Adipocyte (in vitro differentiated cells): ENCODE measurements at regions not wholly inside any gene's neighbourhood (a gene's known extent, or its start where the extent isn't known, plus 50 kb on each side); places are given as distances from the start of the nearest gene placed in this dataset.

ENCODE experiments used
- DNase-seq: peaks from one replicate; pipeline ENCODE4 v3.0.0-alpha.2; 2015; ENCODE audit warnings: low read depth
- H3K27me3 ChIP-seq: replicated peaks from 2 replicates; pipeline ENCODE4 v1.7.0; 2013; ENCODE audit warnings: mild to moderate bottlenecking, low read length, moderate library complexity; ENCODE audit not compliant: control insufficient read depth, insufficient read depth
- H3K36me3 ChIP-seq: 2 replicates; pipeline ENCODE4 v1.7.0; 2013; ENCODE audit warnings: low read length, mild to moderate bottlenecking, moderate library complexity; ENCODE audit not compliant: control insufficient read depth, insufficient read depth, severe bottlenecking
- H3K4me1 ChIP-seq: 2 replicates; pipeline ENCODE4 v1.7.0; 2013; ENCODE audit warnings: mild to moderate bottlenecking, low read length, moderate library complexity; ENCODE audit not compliant: control insufficient read depth, insufficient read depth
- H3K4me3 ChIP-seq: 2 replicates; pipeline ENCODE4 v1.7.0; 2013; ENCODE audit warnings: mild to moderate bottlenecking, low read length, moderate library complexity
- H3K9ac ChIP-seq: 2 replicates; pipeline ENCODE4 v1.7.0; 2013; ENCODE audit warnings: mild to moderate bottlenecking, low read length, moderate library complexity
- H3K9me3 ChIP-seq: 2 replicates; pipeline ENCODE4 v1.7.0; 2013; ENCODE audit warnings: mild to moderate bottlenecking, low read length, moderate library complexity; ENCODE audit not compliant: control insufficient read depth

DNA sequence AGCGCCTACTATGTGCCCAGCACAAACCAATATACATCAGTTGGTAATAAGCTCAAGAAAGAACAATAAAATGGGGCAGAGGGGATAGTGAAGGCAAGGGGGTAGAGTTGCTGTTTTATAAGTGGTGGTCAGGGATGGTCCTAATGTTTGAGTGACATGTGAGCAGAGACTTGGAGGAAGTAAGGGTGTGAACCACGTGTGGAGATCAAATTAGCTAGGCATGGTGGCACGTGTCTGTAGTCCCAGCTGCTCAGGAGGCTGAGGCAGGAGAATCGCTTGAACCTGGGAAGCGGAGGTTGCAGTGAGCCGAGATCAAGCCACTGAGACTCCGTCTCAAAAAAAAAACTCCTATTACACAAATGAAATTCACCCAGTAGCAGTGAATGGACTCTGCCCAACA lies 56.5 kb downstream of the IRX6 start:
- no peak overlapping the region for H3K9ac ChIP-seq
- peaks cover 21% of the 10 kb centered on the region for H3K27me3 ChIP-seq
- no peak for DNase-seq

GRCh38 chr16:55384288-55385247 lies 60.6 kb downstream of the IRX6 start:
- no peaks in the 10 kb centered on the region for H3K36me3 ChIP-seq
- H3K4me3 ChIP-seq: no peak overlapping the region
- peaks cover under 1% of the 10 kb centered on the region for H3K4me1 ChIP-seq
- H3K9ac ChIP-seq: no peak overlapping the region
- peaks cover 18% of the 10 kb centered on the region for H3K27me3 ChIP-seq
- H3K9me3 ChIP-seq: no peaks in the 10 kb centered on the region
- DNase-seq: no peak

More for the DNA sequence above, 56.5 kb downstream of the IRX6 start:
- no peaks in the 10 kb centered on the region for H3K36me3 ChIP-seq
- no peaks in the 10 kb centered on the region for H3K9me3 ChIP-seq
- peaks cover 2% of the 10 kb centered on the region for H3K4me1 ChIP-seq
- no peak overlapping the region for H3K4me3 ChIP-seq

- Histone ChIP-seq H3K4me1 (peaks cover 5% of the 10 kb centered on the region), H3K9me3 (no peaks in the 10 kb centered on the region), H3K9ac (no peak overlapping the region), H3K27me3 (peaks cover 10% of the 10 kb centered on the region), H3K4me3 (no peak overlapping the region), H3K36me3 (no peaks in the 10 kb centered on the region)
- DNase-seq: no peak
These were observed 61.4 kb downstream of the IRX6 start for GRCh38 chr16:55385359-55385758.

DNA sequence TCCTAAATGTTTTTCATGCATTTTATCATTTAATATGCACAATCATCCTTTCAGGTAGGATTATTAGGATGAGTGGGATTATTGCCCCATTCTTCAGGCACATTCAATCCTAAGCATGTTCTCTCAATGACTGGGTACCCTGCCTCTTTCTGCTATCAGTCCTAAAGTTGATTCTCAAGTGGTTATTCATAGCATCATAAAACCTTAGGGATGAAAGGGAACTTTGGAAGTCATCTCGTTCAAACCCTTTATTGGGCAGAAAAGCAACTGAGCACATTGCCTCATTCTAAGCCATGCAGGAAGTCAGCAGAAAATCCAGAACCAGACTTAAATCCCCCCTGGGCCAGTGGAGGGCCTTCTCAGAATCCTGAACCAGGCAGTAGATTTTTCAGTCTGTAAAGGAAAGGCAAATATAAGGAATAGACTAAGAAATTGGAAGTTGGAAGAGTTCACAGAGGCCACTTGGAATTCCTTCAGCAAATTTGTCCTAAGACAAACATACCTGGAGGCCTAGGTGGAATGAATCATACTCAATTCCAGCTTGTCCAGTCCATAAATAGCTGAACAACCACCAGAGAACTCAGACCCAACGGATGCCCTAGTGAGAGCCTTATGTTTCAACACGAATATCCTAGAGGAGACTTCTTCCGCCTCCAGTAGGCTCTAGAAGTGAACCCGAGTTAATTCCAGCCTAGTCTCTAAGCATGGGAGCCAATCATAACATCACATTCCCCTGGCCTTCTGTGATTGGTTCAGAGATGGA lies 62.7 kb downstream of the IRX6 start:
- no peaks in the 10 kb centered on the region for H3K27me3 ChIP-seq
- DNase-seq: no peak
- H3K4me3 ChIP-seq: no peak overlapping the region
- H3K9ac ChIP-seq: no peak overlapping the region
- H3K9me3 ChIP-seq: no peaks in the 10 kb centered on the region
- no peaks in the 10 kb centered on the region for H3K36me3 ChIP-seq
- H3K4me1 ChIP-seq: peaks cover 5% of the 10 kb centered on the region

- Histone ChIP-seq H3K9me3 (no peaks in the 10 kb centered on the region), H3K27me3 (no peaks in the 10 kb centered on the region), H3K9ac (no peak overlapping the region), H3K4me3 (no peak overlapping the region), H3K36me3 (no peaks in the 10 kb centered on the region), H3K4me1 (peaks cover 5% of the 10 kb centered on the region)
- no peak for DNase-seq
These were observed 64.3 kb downstream of the IRX6 start for GRCh38 chr16:55388131-55388862.

DNA sequence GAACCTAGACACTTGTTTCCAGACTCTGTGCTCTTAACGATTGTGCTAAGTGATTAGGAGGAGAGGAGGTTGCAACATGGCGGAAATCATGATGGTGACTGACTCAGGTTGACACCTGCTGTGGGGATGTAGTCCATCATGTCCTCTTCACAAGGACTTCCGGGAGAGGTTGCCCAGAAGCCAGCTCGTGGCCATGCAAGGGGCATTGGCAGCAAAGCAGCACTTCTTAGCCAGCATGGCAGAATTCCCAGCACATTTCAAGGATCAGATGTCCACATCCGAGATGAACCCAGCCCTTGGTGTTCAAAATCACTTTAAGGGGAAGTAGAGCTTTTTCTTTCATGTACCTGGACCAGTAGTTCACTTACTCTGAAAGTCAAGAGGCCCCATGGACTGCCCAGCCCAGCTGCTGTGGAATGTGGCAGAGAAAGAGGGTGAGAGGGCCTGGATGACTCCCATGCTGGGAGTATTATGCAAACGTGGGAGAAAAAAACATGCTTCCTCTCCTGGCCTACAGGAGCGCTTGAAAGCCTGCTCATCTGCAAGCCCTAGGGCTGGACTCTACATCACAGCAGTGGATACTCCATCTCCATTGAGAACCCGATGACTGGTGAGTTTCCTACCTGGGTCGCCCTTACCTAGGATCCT lies 65.5 kb downstream of the IRX6 start:
- Histone ChIP-seq H3K9me3 (no peaks in the 10 kb centered on the region), H3K27me3 (no peaks in the 10 kb centered on the region), H3K9ac (no peak overlapping the region)

GRCh38 chr16:55390630-55391237 lies 66.7 kb downstream of the IRX6 start:
- Histone ChIP-seq H3K27me3 (no peaks in the 10 kb centered on the region), H3K9me3 (no peaks in the 10 kb centered on the region), H3K4me1 (peaks cover 5% of the 10 kb centered on the region), H3K36me3 (no peaks in the 10 kb centered on the region), H3K9ac (no peak overlapping the region), H3K4me3 (no peak overlapping the region)
- no peak for DNase-seq

More for the DNA sequence above, 65.5 kb downstream of the IRX6 start:
- Histone ChIP-seq H3K4me1 (peaks cover 5% of the 10 kb centered on the region), H3K4me3 (no peak overlapping the region), H3K36me3 (no peaks in the 10 kb centered on the region)
- DNase-seq: no peak

- Histone ChIP-seq H3K9ac (no peak overlapping the region), H3K9me3 (no peaks in the 10 kb centered on the region), H3K27me3 (peaks cover 1% of the 10 kb centered on the region), H3K36me3 (no peaks in the 10 kb centered on the region), H3K4me1 (peaks cover 5% of the 10 kb centered on the region), H3K4me3 (no peak overlapping the region)
- DNase-seq: no peak
These were observed 67.9 kb downstream of the IRX6 start for GRCh38 chr16:55391760-55392375.

DNA sequence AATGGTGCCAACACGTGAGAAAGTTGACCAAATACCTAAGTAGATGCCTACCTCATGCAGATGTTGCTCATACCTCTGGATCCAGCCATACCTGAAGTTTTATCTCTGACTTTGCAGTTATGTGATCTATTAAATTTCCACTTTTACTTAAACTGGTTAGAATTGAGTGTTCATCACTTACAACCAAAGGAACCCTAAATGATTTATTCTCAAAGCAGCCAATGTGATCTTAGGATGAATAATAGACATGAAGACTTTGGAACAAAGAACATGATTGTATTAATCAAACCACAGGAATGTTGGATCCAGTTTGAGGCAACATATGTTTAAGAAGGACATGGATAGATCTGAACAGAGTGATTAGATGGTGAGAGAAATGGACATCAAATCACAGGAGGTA lies 68.7 kb downstream of the IRX6 start:
- peaks cover 5% of the 10 kb centered on the region for H3K4me1 ChIP-seq
- no peak overlapping the region for H3K4me3 ChIP-seq
- H3K36me3 ChIP-seq: no peaks in the 10 kb centered on the region
- DNase-seq: no peak
- H3K9me3 ChIP-seq: no peaks in the 10 kb centered on the region
- no peak overlapping the region for H3K9ac ChIP-seq
- peaks cover 3% of the 10 kb centered on the region for H3K27me3 ChIP-seq

DNA sequence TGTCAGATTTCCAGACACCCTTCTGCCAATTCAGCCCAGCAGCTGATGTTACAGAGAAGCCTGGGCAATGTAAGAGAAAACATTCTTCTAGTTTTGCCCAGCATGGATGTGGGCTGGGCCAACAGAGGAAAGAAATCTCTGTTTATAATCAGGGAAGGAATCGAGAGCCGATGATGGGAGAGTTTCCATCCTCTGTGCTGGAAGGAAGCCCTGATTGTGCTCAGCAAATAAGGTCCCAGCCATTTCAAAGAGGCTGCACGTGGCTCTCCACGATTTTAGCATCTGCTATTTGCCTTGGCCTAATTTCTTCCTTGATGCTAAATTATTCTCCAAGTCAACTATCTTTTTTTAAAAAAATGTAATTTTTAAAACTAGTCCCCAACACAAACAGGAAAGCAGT lies 70.0 kb downstream of the IRX6 start:
- H3K36me3 ChIP-seq: no peaks in the 10 kb centered on the region
- no peak overlapping the region for H3K4me3 ChIP-seq
- peaks cover 3% of the 10 kb centered on the region for H3K27me3 ChIP-seq
- no peaks in the 10 kb centered on the region for H3K9me3 ChIP-seq
- H3K9ac ChIP-seq: no peak overlapping the region
- no peak for DNase-seq
- peaks cover 5% of the 10 kb centered on the region for H3K4me1 ChIP-seq
